ENCODE measurements at regions not wholly inside any gene's neighbourhood (a gene's known extent, or its start where the extent isn't known, plus 50 kb on each side); places are given as distances from the start of the nearest gene placed in this dataset.

DNA sequence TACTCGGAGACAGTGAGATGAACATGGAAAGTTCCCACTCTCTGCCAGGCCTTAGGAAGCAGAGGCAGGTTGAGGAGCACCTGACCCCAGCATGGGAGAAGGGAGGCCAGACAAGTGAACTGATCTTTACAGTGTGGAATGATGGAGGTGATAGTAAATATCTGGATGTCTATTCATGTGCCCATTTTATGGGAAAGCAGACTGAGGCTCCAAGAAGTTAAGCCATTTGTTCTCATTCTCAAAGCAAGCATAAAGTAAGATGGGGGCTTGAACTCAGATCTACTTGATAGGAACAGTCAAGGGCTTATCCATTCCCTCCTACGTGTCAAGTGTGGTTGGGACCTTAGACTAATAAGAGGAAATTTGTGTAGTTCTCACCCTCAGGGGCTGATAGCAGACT lies 461.5 kb downstream of the MN1 start:
- no peak for TF ChIP-seq TAF1 (IDR thresholded peaks at IDR 0.05; ENCODE audit: borderline replicate concordance, insufficient read depth, low read length)
- TF ChIP-seq SIN3A (IDR thresholded peaks at IDR 0.05; ENCODE audit: borderline replicate concordance, insufficient read depth, low read length): no peak
- TF ChIP-seq FOXP2 (optimal IDR thresholded peaks at IDR 0.05; ENCODE audit: borderline replicate concordance, extremely low read depth, extremely low read length, insufficient read depth): no peak
- no peak for TF ChIP-seq POLR2AphosphoS5 (IDR thresholded peaks at IDR 0.05; ENCODE audit: low read depth, low read length)
- TF ChIP-seq REST (IDR thresholded peaks at IDR 0.05; ENCODE audit: insufficient read depth in 1 of 2, low read depth in 2 of 2, low read length in 2 of 2): no peak

DNA sequence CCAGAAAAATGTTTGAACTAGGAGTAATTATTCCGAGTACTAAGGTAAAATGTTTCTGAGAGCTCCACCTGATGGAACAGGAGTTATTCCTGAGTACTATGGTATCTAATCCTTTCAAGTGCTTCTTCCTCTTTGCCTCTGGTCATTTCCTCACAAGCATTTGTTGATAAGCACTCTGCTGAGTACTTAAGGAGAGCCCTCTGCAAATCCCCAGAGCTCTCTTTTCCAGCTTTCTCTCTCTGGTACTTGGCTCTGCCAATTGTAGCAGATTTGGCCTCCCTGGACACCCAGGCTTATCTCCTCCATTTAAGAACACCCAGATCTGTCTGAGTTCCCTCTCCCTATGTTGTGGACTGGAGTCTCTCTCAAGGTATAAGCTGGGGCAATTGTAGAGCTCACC lies 457.0 kb downstream of the MN1 start:
- TF ChIP-seq FOXP2 (optimal IDR thresholded peaks at IDR 0.05; ENCODE audit: borderline replicate concordance, extremely low read depth, extremely low read length, insufficient read depth): no peak
- TF ChIP-seq TAF1 (IDR thresholded peaks at IDR 0.05; ENCODE audit: borderline replicate concordance, insufficient read depth, low read length): no peak
- TF ChIP-seq POLR2AphosphoS5 (IDR thresholded peaks at IDR 0.05; ENCODE audit: low read depth, low read length): no peak
- no peak for TF ChIP-seq REST (IDR thresholded peaks at IDR 0.05; ENCODE audit: insufficient read depth in 1 of 2, low read depth in 2 of 2, low read length in 2 of 2)
- no peak for TF ChIP-seq SIN3A (IDR thresholded peaks at IDR 0.05; ENCODE audit: borderline replicate concordance, insufficient read depth, low read length)

DNA sequence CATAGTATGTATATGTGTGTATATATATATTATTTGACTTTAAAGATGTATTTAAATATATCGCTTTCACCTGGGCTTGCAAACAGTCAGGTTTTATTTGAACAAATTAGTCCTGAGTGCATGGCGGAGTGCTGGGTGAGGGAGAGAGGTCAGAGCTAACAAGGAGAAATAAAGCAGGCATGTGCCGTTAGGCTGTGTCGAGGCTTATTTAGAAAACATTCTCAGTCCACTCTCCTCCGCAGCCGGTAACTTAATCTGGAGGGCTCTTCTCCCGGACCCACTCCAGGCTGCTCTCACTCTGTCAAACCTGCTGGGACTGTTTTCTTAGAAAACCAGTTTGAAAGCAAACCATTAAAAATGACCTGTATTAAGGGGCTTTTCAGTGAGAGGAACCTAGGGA lies 455.9 kb downstream of the MN1 start:
- no peak for TF ChIP-seq TAF1 (IDR thresholded peaks at IDR 0.05; ENCODE audit: borderline replicate concordance, insufficient read depth, low read length)
- no peak for TF ChIP-seq SIN3A (IDR thresholded peaks at IDR 0.05; ENCODE audit: borderline replicate concordance, insufficient read depth, low read length)
- no peak for TF ChIP-seq POLR2AphosphoS5 (IDR thresholded peaks at IDR 0.05; ENCODE audit: low read depth, low read length)
- no peak for TF ChIP-seq FOXP2 (optimal IDR thresholded peaks at IDR 0.05; ENCODE audit: borderline replicate concordance, extremely low read depth, extremely low read length, insufficient read depth)
- TF ChIP-seq REST (IDR thresholded peaks at IDR 0.05; ENCODE audit: insufficient read depth in 1 of 2, low read depth in 2 of 2, low read length in 2 of 2): no peak

- TF ChIP-seq REST (IDR thresholded peaks at IDR 0.05; ENCODE audit: insufficient read depth in 1 of 2, low read depth in 2 of 2, low read length in 2 of 2) (no peak), SIN3A (IDR thresholded peaks at IDR 0.05; ENCODE audit: borderline replicate concordance, insufficient read depth, low read length) (no peak), FOXP2 (optimal IDR thresholded peaks at IDR 0.05; ENCODE audit: borderline replicate concordance, extremely low read depth, extremely low read length, insufficient read depth) (no peak), TAF1 (IDR thresholded peaks at IDR 0.05; ENCODE audit: borderline replicate concordance, insufficient read depth, low read length) (no peak), POLR2AphosphoS5 (IDR thresholded peaks at IDR 0.05; ENCODE audit: low read depth, low read length) (no peak)
These were observed 453.6 kb downstream of the MN1 start for GRCh38 chr22:27347951-27348350.

- TF ChIP-seq REST (IDR thresholded peaks at IDR 0.05; ENCODE audit: insufficient read depth in 1 of 2, low read depth in 2 of 2, low read length in 2 of 2) (no peak), TAF1 (IDR thresholded peaks at IDR 0.05; ENCODE audit: borderline replicate concordance, insufficient read depth, low read length) (no peak), FOXP2 (optimal IDR thresholded peaks at IDR 0.05; ENCODE audit: borderline replicate concordance, extremely low read depth, extremely low read length, insufficient read depth) (no peak), SIN3A (IDR thresholded peaks at IDR 0.05; ENCODE audit: borderline replicate concordance, insufficient read depth, low read length) (no peak), POLR2AphosphoS5 (IDR thresholded peaks at IDR 0.05; ENCODE audit: low read depth, low read length) (no peak)
These were observed 452.9 kb downstream of the MN1 start for GRCh38 chr22:27348634-27349033.

All from PFSK-1 (cell line).